Posterior cingulate gyrus (tissue), 11 donors: ENCODE measurements at regions not wholly inside any gene's neighbourhood (a gene's known extent, or its start where the extent isn't known, plus 50 kb on each side); places are given as distances from the start of the nearest gene placed in this dataset.

ENCODE experiments used
- DNase-seq, 10 donors: peaks; one replicate each; pipeline versions ENCODE4 v3.0.0 to v3.0.0-alpha.2; 2020 to 2021; ENCODE audit warnings: mixed read lengths in 3 of 10
- intact Hi-C: fragments of 100-400 bp; cut with DNase I; formaldehyde crosslinking; loops from one replicate; pipeline ENCODE4 v1.15.1; 2023

DNA sequence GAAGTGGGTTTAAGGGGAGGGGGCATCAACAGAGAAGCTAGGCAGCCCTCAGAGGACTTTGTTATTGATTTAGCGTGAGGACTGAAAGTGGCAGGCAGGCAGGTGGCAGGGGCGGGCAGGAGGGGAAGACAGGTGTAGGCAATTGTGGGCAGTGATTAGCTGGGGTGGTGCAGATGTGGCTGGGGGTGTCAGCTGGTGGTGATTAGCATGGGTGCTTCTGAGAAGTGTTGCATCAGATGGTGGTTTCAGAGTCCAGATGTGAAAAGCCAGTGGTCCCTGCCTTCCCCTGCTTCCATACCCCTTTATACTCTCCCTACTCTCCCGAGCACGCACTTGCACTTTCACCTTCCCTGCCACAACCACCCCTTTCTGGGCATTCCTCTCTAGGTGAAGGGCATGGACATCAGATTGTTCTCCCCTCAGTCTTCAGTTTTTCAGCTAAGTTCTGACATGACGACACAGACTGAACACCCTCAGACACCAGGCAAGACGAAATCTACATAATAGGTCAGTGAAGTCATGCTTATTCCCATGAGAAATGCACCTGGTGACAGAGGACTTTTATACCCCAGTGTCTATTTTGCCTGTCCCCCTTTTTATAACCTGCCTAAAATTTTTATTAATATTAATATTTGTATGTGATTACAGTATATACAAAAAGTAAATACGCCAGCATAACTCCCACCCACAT lies 435.7 kb upstream of the CADM1 start:
- intact Hi-C loops: no loop called here
- no peak for DNase-seq

DNA sequence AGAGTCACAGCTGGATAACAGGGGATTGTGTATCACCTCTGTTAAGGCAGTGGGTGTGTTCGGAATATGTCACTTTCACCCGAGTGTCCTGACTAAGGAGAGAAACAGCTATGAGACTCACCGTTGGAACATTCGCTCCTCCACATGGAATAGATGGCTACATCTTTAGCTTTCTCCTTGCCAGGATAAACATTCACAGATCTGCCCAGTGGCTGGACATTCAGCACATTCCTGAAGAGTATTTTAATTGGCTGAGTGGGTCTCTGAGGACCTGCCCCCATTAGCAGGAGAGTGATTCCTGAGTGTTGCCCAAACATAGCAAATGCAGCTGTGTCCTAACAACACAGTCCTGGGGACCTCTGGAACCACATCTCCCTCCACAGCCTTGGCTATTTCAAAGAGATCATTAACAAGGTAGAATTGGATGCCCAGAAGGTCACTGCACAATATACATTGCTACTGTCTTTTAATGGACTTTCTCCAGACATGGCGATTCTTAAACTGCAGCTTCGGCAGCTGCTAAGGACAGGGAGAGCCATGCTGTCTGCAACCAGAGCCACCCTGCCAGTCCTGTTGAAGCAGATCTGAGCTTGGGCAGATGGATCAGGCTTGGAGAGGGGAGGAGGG lies 435.0 kb upstream of the CADM1 start:
- intact Hi-C loops: no loop called here
- DNase-seq: no peak

DNA sequence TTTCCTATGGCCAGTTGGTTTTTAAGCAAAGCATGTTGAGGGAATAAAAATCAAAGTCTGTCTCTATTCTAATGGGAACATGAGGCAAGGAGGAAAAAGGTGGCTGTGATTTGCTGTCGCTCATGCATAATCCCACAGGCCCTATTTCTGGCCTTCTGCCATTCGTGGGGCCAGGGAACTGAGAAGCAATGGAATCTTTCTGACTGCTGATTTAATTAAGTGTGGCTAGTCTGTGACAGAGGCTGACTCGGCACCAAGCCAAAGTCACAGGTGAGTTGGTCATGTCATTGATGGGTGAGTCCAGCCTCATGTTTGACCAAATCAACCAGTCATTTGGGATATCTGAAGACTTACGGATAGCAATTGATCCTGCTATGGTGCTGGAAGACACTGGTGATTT lies 429.3 kb upstream of the CADM1 start:
- intact Hi-C loops: no loop called here
- no peak for DNase-seq

DNA sequence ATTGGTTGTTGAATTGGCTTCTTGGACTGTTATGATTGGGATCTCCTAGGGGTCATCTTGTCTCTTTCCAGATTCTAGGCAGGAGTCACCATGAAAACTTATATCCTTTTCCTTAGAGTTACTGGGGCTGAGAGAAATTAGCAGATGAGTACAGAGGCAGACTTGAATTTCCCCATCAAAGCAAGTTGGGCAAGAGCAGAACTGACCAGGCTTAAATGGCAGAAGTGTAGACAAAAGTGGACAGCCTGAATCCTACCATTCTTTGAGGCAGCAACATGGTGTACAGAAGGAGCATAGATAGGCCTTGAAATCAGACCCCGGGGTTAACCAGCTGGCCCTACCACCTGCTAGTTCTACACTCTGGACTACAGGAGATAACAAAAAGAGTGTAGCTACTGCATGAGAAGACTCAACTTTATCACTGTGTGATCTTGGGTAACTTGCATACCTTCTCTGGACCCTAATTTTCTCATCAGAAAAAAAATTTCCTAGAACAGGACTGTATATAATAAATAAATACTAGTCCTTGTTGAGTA lies 427.4 kb upstream of the CADM1 start:
- no peak for DNase-seq
- intact Hi-C loops: no loop called here

DNA sequence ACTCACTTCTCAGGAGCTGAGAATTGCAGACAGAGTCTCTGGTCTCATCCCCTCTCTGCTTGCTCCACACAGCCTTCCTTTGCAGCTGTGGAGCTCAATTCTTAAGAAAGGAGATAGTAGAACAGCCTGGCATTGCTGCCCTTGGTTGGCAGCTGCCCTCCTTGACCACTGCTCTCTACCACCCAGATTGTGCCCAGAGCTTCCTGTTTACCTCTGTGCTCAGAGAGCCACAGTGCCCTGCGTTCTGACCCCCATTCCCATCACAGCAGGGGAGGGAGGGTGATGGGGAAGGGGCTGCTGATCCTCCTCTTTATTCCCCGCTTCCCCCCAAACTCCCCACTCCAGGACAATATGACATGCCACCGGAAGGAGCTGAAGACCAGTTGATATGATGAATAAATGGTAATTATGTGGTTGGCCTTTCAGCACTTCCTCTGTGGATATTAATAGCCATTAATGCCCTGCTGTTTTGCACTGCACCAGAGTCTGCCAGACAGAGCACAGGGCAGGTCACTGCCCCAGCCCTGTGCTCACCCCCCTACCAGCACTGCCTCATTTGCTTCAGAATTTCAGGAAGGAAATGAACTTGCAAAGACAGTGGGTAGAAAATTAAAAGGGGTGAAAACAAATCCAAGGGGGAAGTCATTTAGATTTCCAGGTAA lies 426.8 kb upstream of the CADM1 start:
- DNase-seq: no peak
- intact Hi-C loops: no loop called here

DNA sequence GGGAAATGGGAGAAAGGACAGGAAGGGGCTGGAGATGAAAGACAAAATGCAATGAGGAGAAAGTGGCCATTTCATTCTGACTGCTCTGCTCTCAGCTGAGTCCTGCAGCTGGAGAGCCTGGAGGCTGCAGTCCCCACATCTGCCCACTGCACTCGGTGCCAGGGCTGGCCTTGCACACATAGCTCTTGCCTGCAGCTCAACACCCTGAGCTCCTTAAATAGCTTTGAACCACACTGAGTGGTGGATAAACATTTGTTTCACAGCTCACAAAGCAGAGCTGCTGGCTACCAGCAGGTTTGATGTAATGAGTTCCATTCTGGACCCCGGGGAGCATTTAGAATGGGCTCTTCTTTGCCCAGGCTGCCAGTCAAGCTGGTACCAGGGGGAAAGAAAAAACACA lies 426.1 kb upstream of the CADM1 start:
- DNase-seq: peak in 4 of 10 donors; percentile 13 to 92 (median 30)
- intact Hi-C loops: no loop called here

DNA sequence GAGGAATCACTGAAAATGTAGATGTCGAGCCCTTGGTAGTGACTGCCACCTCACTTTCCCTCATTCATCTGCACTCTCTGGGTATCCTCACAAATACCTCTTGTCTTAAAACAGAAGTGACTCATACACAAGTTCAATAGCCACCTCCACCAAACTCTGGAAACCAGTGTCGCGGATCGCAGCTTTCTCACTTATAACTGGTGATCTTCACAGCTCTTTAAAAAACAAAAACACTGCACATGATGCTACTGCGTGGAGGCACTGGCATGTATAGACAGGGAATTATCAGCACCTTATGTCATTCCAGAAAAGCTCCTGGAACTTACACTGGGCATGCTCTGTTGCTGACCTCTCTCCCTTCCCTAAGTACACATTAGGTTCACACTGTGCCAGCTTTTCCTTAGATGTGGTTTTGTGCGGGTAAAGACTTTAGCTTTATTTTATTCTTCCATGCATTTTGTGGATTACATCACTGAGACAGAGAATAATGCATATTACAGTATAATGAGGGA lies 425.5 kb upstream of the CADM1 start:
- intact Hi-C loops: no loop called here
- DNase-seq: no peak

DNA sequence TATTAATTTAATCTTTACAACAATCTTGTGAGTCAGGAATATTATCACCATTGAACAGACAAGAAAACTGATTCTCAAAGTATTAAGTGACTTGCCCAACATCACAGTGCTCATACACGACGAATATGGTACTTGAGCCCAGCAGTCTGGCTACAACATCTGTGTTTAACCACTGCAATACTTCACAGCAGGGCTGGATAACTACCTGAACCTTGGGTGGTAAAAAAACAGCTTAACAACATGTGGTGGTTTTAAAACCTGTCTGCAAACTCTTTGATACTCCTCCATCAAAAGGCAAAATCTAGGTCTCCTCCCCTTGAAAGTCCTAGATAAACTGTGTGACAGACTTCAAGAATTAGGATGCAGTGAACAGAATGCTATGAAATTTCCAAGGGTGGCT lies 424.6 kb upstream of the CADM1 start:
- DNase-seq: no peak
- intact Hi-C loops: no loop called here

DNA sequence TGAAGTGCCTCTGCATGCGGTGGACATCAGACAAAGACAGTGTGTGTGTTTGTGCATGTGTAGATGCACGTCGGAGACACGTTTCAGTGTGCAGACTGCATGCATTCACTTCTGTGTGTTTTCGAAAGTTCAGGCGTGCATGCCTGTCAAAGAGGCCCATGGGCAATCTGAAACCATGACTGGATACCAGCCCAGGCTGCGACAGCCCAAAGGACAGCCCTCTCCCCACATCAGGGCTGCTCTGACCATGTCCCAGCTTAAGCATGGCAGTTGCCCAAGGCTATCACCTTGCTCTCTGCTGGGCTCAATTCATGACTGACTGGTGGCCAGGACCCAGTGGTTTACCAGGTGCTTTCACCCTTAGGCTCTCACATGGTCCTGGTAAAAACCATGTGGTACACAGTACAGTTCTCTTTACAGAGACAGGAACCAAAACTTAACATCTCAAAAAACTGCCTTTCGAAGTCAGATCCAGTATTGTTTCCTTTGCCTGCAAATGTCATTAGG lies 423.7 kb upstream of the CADM1 start:
- intact Hi-C loops: no loop called here
- DNase-seq: no peak

DNA sequence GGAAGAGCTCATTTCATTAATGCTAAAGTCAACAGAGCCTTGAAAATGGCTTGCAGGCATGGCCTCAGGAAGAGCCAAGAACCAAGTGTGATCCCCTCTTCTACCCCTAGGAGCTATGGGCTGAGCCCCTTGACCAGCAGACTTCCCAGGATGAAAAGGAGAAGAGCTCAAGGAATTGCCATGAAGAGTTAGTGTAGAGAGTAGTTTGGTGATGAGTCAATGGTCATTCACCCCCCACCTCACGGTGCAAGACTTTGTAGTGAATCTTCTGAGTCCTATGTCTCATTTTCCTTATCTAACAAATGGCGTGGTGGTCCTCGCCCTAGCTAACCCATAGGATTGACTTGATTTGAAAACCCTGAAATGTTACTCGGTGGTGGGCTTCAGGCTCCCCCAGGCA lies 422.4 kb upstream of the CADM1 start:
- intact Hi-C loops: no loop called here
- no peak for DNase-seq

DNA sequence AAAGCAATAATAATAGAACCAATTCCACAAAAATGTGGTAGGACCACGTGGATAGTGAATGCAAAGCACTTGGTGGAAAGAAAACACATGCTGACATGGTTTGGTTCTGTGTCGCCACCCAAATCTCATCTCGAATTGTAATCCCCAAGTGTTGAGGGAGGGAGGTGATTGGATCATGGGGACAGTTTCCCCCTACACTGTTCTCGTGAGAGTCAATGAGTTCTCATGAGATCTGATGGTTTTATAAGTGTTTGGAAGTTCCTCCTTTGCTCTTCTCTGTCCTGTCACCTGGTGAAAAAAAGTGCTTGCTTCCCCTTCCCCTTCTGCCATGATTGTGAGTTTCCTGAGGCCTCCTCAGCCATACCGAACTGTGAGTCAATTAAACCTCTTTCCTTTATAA lies 421.9 kb upstream of the CADM1 start:
- intact Hi-C loops: no loop called here
- DNase-seq: no peak

DNA sequence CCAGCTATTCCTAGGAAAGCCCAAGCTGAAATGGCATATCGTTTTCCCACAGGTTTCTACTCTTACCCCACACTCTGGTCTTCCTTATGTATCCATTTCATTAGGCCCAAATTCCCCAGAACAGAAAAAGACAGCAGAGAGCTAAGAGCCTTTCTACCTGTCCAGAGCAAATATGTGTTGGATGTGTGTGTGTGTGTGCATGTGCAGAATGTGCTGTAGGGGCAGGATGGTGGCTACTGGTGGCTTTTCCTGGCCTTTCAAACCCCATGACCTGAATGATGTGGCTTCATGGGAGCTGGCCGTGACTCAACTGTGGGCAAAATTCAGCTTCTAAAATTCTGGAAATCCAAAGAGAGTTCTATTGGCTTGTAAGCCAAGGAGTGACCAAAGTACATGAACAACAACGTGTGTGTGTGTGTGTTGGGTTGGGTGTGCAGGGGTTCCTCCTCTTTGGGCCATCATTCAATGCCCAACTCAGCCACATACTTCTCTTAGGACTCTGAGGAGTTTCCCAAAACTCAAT lies 421.4 kb upstream of the CADM1 start:
- DNase-seq: no peak
- intact Hi-C loops: no loop called here

DNA sequence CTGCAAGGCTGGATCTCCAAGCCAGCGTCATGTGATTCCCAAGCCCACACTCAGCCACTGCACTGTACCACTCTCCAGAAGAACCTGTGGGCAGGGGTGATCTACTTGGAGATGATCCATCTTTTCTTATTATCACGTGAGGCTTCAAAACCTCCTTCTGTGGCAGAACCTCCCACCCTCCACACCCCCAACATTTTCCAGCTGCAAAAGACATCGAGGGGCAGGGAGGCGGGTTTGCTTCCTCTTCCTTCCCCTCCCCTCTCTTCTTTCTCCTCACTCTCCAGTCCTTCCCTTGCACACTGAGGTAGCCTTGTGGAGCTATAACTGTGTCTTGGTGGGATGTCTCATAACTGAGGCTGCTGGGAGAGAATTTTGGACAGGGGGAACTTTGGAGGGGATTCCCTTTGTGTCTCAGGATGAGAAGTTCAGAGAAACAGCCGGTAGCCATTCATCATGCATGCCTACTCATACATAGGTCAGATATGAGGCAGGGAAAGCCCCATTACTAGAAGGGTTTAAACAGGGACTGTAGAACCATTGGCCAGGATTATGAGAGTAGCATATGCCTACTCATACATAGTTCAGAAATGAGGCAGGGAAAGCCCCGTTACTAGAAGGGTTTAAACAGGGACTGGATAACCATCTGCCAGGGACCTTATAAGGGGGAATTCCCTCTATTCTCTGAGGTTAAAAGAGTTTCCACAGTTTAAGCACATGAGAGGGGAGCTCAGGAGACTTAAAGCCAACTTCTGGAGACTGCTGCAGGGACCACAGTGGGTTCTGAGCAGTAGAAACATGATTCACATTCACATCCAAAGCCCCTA lies 420.7 kb upstream of the CADM1 start:
- intact Hi-C loops: no loop called here
- no peak for DNase-seq

DNA sequence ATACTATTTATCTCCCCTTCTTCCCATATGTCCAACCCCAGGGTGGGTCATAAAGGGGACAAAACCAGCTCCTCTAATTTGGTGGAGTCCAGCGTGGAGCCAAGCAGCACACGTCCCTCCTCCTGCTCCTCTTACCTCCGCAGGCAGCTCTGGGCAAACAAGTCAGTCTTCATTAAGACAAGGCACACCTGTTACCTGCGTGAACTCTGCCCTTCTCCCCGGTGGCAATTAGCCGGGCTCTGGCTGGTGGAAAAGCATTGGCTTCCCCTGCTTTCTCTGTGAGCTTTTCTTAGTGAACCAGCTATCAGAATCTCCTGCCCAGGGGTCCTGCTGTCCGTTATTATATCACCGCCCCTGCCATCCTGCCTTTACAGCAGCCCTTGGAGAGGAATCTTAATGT lies 418.7 kb upstream of the CADM1 start:
- no peak for DNase-seq
- intact Hi-C loops: no loop called here

DNA sequence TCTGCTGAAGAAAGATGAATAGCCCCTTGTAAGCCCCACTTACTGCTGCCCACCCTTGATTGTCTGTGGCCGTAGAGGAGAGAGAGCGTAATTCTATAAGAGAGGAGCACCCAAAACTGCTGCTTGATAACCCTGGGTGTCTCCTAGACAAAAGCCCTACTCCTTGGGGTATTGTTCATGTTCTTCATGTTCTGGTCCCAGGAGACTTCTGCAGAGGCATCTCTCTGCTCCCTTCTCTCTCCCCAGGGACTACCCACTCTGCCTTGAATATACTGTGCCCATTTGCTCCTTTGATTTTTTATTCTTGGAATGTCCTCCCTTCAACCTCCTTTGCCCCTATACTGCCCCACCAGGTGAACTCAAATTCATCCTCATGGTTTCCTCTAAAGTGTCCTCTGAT lies 417.8 kb upstream of the CADM1 start:
- intact Hi-C loops: no loop called here
- DNase-seq: no peak

DNA sequence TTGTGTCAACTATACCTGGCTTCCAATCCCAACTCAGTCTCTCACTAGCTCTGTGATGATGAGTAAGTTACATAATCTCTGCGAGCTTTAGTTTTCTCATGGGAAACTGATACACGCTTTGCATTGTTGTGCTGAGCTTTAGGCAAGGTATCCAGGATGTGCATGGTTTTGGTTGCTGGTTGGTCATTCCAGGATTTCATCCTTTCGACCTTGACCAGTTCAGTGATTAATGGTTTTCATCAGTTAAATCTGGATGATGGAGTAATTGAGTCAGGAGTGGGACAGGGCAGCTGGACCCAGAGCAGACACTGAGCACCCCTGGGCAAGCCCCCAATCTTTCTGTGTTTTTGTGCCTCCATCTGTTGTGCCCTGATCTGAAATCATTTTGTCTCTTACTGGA lies 417.3 kb upstream of the CADM1 start:
- no peak for DNase-seq
- intact Hi-C loops: no loop called here

DNA sequence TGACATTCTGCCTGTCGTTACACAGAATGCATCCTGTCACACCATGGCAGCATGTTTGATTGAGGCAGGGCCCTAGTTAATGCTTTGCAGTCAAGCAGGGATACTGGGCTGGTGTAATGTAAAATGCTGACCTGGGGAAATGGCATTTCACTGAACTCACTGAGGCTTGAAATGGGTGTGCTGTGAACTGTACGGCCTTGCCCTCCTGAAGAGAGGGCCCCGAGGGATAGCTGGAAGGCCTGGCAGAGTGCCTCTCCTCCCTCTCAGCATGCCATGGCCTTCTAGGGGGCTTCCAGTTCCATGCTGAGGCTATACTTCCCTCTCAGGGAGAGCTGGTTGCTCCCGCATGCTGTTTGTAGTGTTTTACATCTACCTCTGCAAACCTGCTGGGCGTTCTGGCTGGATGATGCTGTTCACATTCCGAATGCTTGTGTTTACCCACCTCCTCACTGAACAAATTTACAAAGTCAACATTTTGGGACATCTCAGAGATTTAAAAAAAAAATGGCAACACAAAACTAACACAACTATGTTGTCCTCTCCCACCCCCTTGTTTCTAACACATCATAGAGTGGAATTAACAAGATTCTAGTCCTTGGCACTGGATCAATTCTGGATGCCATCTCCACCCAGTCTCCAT lies 416.7 kb upstream of the CADM1 start:
- intact Hi-C loops: no loop called here
- no peak for DNase-seq

DNA sequence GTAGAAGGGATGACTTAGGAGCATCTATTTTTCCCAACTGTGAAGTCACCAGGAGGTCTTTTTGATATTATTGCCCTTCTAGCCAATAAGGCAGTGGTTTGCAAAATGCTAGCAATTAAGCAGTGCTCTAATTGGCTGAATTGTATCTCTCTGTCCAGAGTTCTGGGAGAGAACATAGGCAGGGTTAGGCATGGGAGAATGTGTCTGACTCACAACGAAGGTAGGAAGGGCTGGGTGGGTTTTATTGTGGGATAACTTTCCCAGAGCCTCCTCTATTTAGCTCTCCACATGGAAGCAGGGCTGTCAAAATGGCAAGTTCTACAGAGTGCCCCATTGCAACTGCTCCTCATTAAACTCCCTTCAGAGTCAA lies 415.9 kb upstream of the CADM1 start:
- intact Hi-C loops: no loop called here

DNA sequence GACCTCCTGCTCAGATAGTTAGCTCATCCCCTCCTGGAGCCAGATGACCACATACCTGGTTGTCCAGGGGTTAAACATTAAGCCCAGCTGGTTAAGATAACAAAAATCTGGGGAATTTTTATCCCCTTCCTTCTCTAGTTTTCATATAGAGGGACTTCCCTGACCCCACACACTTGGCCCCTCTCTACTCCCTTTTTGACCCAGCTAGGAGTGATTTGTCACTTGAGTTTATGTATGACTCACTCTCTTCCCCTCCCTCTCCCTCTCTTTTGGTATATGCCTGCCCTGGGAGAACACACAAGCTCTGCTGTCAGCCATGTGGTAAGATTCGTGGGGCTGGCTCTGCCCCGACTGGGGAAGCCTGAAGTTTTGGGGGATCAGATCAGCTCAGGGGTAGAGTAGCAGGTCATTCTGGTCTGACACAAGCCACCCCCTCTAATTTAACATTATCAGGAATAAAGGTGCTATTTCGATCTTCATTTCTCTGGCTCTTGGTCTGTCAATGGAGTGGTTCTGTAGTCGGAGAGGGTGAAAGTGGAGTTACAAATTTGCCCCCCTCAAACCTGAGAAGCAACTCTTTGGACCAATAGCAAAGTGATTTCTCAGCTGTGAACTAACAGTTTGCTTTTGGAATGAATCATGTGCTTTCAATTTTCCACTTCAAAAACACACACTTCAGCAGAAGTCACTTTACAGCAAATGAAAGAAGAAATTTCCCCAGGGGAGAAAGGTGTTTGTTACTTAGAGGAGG lies 415.3 kb upstream of the CADM1 start:
- intact Hi-C loops: no loop called here

More for the DNA sequence above, 415.9 kb upstream of the CADM1 start:
- DNase-seq: no peak

More for the DNA sequence above, 415.3 kb upstream of the CADM1 start:
- no peak for DNase-seq
